Stomach (tissue), 4 donors: ENCODE measurements at regions not wholly inside any gene's neighbourhood (a gene's known extent, or its start where the extent isn't known, plus 50 kb on each side); places are given as distances from the start of the nearest gene placed in this dataset.
A peak's percentile ranks its signal among the peaks of the same experiment; 100 is the strongest.

Source experiments
- EP300 ChIP-seq: sonication (generic); formaldehyde crosslinking; IDR thresholded peaks from one replicate; pipeline ENCODE4 v1.6.1; 2017; ENCODE audit warnings: antibody characterized with exemption
- TF ChIP-seq, protein P1 (sequence below), 7 experiments: fragments of 450-650 bp in 4 of 7; fragments of 200-600 bp in 3 of 7; sonication (generic) in 3 of 7; IDR thresholded peaks; one replicate each; pipeline ENCODE4 v1.5.1; 2016 to 2019; ENCODE audit warnings: antibody characterized with exemption in 7 of 7, control low read depth in 2 of 7, mild to moderate bottlenecking in 1 of 7

- peak; percentile 100 for TF ChIP-seq EP300
- TF ChIP-seq, protein P1, sequence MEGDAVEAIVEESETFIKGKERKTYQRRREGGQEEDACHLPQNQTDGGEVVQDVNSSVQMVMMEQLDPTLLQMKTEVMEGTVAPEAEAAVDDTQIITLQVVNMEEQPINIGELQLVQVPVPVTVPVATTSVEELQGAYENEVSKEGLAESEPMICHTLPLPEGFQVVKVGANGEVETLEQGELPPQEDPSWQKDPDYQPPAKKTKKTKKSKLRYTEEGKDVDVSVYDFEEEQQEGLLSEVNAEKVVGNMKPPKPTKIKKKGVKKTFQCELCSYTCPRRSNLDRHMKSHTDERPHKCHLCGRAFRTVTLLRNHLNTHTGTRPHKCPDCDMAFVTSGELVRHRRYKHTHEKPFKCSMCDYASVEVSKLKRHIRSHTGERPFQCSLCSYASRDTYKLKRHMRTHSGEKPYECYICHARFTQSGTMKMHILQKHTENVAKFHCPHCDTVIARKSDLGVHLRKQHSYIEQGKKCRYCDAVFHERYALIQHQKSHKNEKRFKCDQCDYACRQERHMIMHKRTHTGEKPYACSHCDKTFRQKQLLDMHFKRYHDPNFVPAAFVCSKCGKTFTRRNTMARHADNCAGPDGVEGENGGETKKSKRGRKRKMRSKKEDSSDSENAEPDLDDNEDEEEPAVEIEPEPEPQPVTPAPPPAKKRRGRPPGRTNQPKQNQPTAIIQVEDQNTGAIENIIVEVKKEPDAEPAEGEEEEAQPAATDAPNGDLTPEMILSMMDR (IDR thresholded peaks at IDR 0.05): no peak
Observed at GRCh38 chr12:94074216-94074979, 74.0 kb upstream of the PLXNC1 start.
